Heart left ventricle (tissue), 13 donors: ENCODE measurements at regions not wholly inside any gene's neighbourhood (a gene's known extent, or its start where the extent isn't known, plus 50 kb on each side); places are given as distances from the start of the nearest gene placed in this dataset.

Experiments used
- POLR2A ChIP-seq, 2 donors: fragments of 450-650 bp; IDR thresholded peaks; one replicate each; pipeline ENCODE4 v1.6.1; 2017; ENCODE audit warnings: antibody characterized with exemption in 2 of 2, mild to moderate bottlenecking in 2 of 2, moderate library complexity in 2 of 2
- TF ChIP-seq, protein P1 (sequence below), 12 donors: fragments of 200-600 bp; sonication (generic) in 4 of 12; IDR thresholded peaks; one replicate each; pipeline versions ENCODE4 v1.5.0 to v1.8.0; 2018 to 2022; ENCODE audit warnings: antibody characterized with exemption in 12 of 12, mild to moderate bottlenecking in 5 of 12
- donor health status: ischemic (EF 13 %, LVEDD 7.1; RV severe dilation, severe dysfunction).
- donor health status: DM: no; HTN: yes; CAD: no.
- donor health status: DM: no; HTN: no; CAD: no.
- donor health status: ischemic (EF 25% LVEDD 6.9; RV normal size, moderate dysfunction).
- donor health status: ischemic (EF 25% LVEDD 5.7; RV mildly dilated, moderate dysfunction).
- donor health status: ischemic (EF 35%, LVEDD 5.7; RV mildly dilated, moderate dysfunction).
- donor health status: nonischemic (EF 11% LVEDD 7.7; RV severe dilation, severe dysfunction).
- donor health status: DM: yes; HTN: yes; CAD: no.
- donor health status: PGD.
- donor health status: ischemic (EF 29% LVEDD 5.4; RV normal size, mild dysfunction).
- donor health status: nonischemic (EF 23%, LVEDD 6.1; RV moderate dilation, normal function).

DNA sequence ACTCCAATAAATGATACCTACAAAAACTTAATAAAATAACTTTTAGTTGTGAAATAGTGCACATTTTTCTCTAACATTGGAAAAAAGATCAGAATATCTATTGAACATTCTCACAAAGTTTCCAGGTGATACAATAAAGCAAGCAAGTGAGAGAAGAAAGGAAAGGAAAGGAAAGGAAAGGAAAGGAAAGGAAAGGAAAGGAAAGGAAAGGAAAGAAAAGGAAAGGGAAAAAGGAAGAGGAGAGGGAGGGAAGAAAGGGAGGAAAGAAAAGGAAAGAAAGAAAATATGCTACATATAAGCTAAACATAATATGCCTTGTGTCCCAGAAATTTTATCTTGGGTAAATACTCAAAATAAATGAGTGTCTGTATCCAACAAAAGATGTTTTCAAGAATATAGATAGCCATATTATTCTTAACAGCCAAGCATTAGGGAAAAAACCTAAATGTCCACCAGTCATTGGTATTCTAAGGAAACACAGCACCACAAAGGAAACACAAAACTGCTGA lies 510.2 kb upstream of the ZWINT start:
- TF ChIP-seq POLR2A (IDR thresholded peaks at IDR 0.05) = no peak
- TF ChIP-seq, protein P1, sequence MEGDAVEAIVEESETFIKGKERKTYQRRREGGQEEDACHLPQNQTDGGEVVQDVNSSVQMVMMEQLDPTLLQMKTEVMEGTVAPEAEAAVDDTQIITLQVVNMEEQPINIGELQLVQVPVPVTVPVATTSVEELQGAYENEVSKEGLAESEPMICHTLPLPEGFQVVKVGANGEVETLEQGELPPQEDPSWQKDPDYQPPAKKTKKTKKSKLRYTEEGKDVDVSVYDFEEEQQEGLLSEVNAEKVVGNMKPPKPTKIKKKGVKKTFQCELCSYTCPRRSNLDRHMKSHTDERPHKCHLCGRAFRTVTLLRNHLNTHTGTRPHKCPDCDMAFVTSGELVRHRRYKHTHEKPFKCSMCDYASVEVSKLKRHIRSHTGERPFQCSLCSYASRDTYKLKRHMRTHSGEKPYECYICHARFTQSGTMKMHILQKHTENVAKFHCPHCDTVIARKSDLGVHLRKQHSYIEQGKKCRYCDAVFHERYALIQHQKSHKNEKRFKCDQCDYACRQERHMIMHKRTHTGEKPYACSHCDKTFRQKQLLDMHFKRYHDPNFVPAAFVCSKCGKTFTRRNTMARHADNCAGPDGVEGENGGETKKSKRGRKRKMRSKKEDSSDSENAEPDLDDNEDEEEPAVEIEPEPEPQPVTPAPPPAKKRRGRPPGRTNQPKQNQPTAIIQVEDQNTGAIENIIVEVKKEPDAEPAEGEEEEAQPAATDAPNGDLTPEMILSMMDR (IDR thresholded peaks at IDR 0.05) = no peak
